HepG2 (cell line): ENCODE measurements at regions not wholly inside any gene's neighbourhood (a gene's known extent, or its start where the extent isn't known, plus 50 kb on each side); places are given as distances from the start of the nearest gene placed in this dataset.

Experiments used
- ATAC-seq: fragments of 200-7000 bp; cut with Tn5 transposase; 3 replicates; pipeline ENCODE4 v1.9.1; 2020; ENCODE audit warnings: mild to moderate bottlenecking, moderate library complexity
- BruUV-seq: library from RNA; stranded (reverse); fragments of 400-500 nt; replicated peaks from 2 replicates; lab custom pipeline; 2021; lab: Mats Ljungman, UMichigan
- CTCF ChIA-PET: fragments of 300-600 bp; formaldehyde crosslinking; extraction: SDS; loops from one replicate; lab custom pipeline; 2021; ENCODE audit warnings: low total read pairs, inconsistent platforms, low intra/inter-chr PET ratio; lab: Yijun Ruan, JAX
- POLR2A ChIA-PET: fragments of 350-600 bp; sonication (Branson Sonifier 250); formaldehyde crosslinking; loops from one replicate; lab custom pipeline; 2020; ENCODE audit warnings: antibody characterized with exemption, inconsistent platforms; lab: Yijun Ruan, JAX
- DNase-seq: peaks from one replicate; pipeline ENCODE4 v3.0.0-alpha.2; 2015; ENCODE audit warnings: low spot score
- FAIRE-seq: peaks from 3 replicates; lab custom pipeline; 2011; peaks lifted over from hg19 to GRCh38; lab: Jason Lieb, UNC
- H2AFZ ChIP-seq: one replicate; pipeline ENCODE4 v1.6.1; 2011; ENCODE audit warnings: low read length, inconsistent platforms
- H3K27ac ChIP-seq: fragments of 300-600 bp; 3 replicates; pipeline ENCODE4 v1.8.0; 2011; ENCODE audit warnings: mixed run types, mild to moderate bottlenecking, mixed read lengths, low read length, inconsistent platforms; ENCODE audit not compliant: insufficient read depth; ENCODE audit errors: extremely low read length
- H3K27me3 ChIP-seq, 2 experiments: fragments of 200-600 bp in 1 of 2; 2 replicates in 1 of 2; 3 replicates in 1 of 2; pipeline versions ENCODE4 v1.6.0 to v1.8.0; 2011; ENCODE audit warnings: low read length in 2 of 2, mild to moderate bottlenecking in 2 of 2, moderate library complexity in 2 of 2, inconsistent platforms in 1 of 2; ENCODE audit not compliant: insufficient read depth in 2 of 2, control insufficient read depth in 1 of 2
- H3K36me3 ChIP-seq, 2 experiments: fragments of 200-600 bp in 1 of 2; replicated peaks in 1 of 2; 2 replicates in 1 of 2; 3 replicates in 1 of 2; pipeline versions ENCODE4 v1.5.1 to v1.8.0; 2011; ENCODE audit warnings: low read length in 2 of 2, inconsistent platforms in 1 of 2; ENCODE audit not compliant: insufficient read depth in 2 of 2, control insufficient read depth in 1 of 2
- H3K4me1 ChIP-seq: 2 replicates; pipeline ENCODE4 v1.5.1; 2012; ENCODE audit warnings: low read length, inconsistent platforms; ENCODE audit not compliant: insufficient read depth
- H3K4me2 ChIP-seq: 2 replicates; pipeline ENCODE4 v1.6.0; 2011; ENCODE audit warnings: low read depth, low read length, inconsistent platforms
- H3K4me3 ChIP-seq, 3 experiments: fragments of 200-600 bp in 1 of 3; sonication (generic), shearing (Covaris generic) in 1 of 3; replicated peaks in 1 of 3; 2 replicates each; pipeline ENCODE4 v1.5.1; 2011 to 2016; ENCODE audit warnings: low read length in 3 of 3, inconsistent platforms in 2 of 3, low read depth in 2 of 3, mild to moderate bottlenecking in 2 of 3, control low read depth in 1 of 3, mixed read lengths in 1 of 3; ENCODE audit not compliant: insufficient read depth in 1 of 3
- H3K79me2 ChIP-seq: one replicate; pipeline ENCODE4 v1.6.1; 2011; ENCODE audit warnings: low read length, inconsistent platforms; ENCODE audit not compliant: insufficient read depth
- H3K9ac ChIP-seq: 2 replicates; pipeline ENCODE4 v1.6.0; 2011; ENCODE audit warnings: mild to moderate bottlenecking, low read depth, low read length, inconsistent platforms; ENCODE audit not compliant: insufficient read depth
- H3K9me3 ChIP-seq: 2 replicates; pipeline ENCODE4 v1.5.1; 2012; ENCODE audit warnings: mild to moderate bottlenecking, low read length
- H4K20me1 ChIP-seq: 2 replicates; pipeline ENCODE4 v1.6.0; 2011; ENCODE audit warnings: inconsistent platforms, mild to moderate bottlenecking, low read length, moderate library complexity; ENCODE audit not compliant: insufficient read depth
- ATF7-NPFF ChIP-seq: sonication (generic); formaldehyde crosslinking; IDR thresholded peaks from 2 replicates; pipeline ENCODE4 v1.8.1; 2023; ENCODE audit warnings: mild to moderate bottlenecking, low read depth, missing genetic modification reagents, moderate library complexity
- CENPX ChIP-seq: sonication (generic); formaldehyde crosslinking; IDR thresholded peaks from 2 replicates; pipeline ENCODE4 v1.9.0; 2021; ENCODE audit warnings: mild to moderate bottlenecking, missing genetic modification reagents, moderate library complexity
- DDIT3 ChIP-seq: sonication (generic); formaldehyde crosslinking; IDR thresholded peaks from 2 replicates; pipeline ENCODE4 v1.4.0; 2020; ENCODE audit warnings: mild to moderate bottlenecking, missing genetic modification reagents
- DZIP1 ChIP-seq: sonication (generic); formaldehyde crosslinking; IDR thresholded peaks from 2 replicates; pipeline ENCODE4 v1.5.0; 2020; ENCODE audit warnings: mild to moderate bottlenecking, missing genetic modification reagents
- EHMT2 ChIP-seq: fragments of 200-600 bp; sonication (generic); IDR thresholded peaks from 2 replicates; pipeline ENCODE4 v1.7.0; 2017; ENCODE audit warnings: antibody characterized with exemption, low read depth, low read length, borderline replicate concordance
- IRF2 ChIP-seq: IDR thresholded peaks from 2 replicates; pipeline ENCODE4 v1.6.1; 2018; ENCODE audit warnings: missing genetic modification reagents, missing compliant biosample characterization
- NR3C1 ChIP-seq: sonication (generic); formaldehyde crosslinking; IDR thresholded peaks from 2 replicates; pipeline ENCODE4 v1.4.0; 2020; ENCODE audit warnings: missing genetic modification reagents
- PHF8 ChIP-seq: sonication (generic); formaldehyde crosslinking; IDR thresholded peaks from 2 replicates; pipeline ENCODE4 v1.5.0; 2020; ENCODE audit warnings: missing genetic modification reagents
- RBAK ChIP-seq: sonication (generic); formaldehyde crosslinking; IDR thresholded peaks from 2 replicates; pipeline ENCODE4 v1.5.1; 2020; ENCODE audit warnings: mild to moderate bottlenecking, missing genetic modification reagents
- ZC3H13 ChIP-seq: sonication (generic); formaldehyde crosslinking; IDR thresholded peaks from 2 replicates; pipeline ENCODE4 v1.8.1; 2023; ENCODE audit warnings: mild to moderate bottlenecking, missing genetic modification reagents, moderate library complexity
- ZHX1 ChIP-seq: sonication (generic); formaldehyde crosslinking; IDR thresholded peaks from 2 replicates; pipeline ENCODE4 v1.8.1; 2022; ENCODE audit warnings: low read depth, mild to moderate bottlenecking, missing genetic modification reagents
- ZNF224 ChIP-seq: sonication (generic); formaldehyde crosslinking; IDR thresholded peaks from 2 replicates; pipeline ENCODE4 v1.5.0; 2020; ENCODE audit warnings: mild to moderate bottlenecking, missing genetic modification reagents
- ZNF597 ChIP-seq: sonication (generic); formaldehyde crosslinking; IDR thresholded peaks from 2 replicates; pipeline ENCODE4 v1.5.0; 2020; ENCODE audit warnings: missing genetic modification reagents
- WGBS: methylation state at CpG from one replicate; pipeline ENCODE4 v1.1.6; 2017; ENCODE audit warnings: low lambda C conversion rate; 5-methylcytosine and 5-hydroxymethylcytosine counted together
- in situ Hi-C: cut with HindIII; loops from 2 replicates; pipeline ENCODE4 v1.10.0; 2017; ENCODE audit warnings: low pct_unique_long_range_greater_than_20kb; ENCODE audit not compliant: extremely low pct_ligation_motif_present
- intact Hi-C: fragments of 100-400 bp; cut with micrococcal nuclease; formaldehyde crosslinking; loops from one replicate; pipeline ENCODE4 v1.10.0; 2022; ENCODE audit not compliant: unreplicated experiment

GRCh38 chr4:100696531-100696930, 178.7 kb upstream of the EMCN start:
- TF ChIP-seq RBAK (CRISPR knock-in tag) (no peak), IRF2 (CRISPR knock-in tag) (no peak), ATF7-NPFF (no peak), NR3C1 (no peak), CENPX (no peak), DDIT3 (CRISPR knock-in tag) (no peak), EHMT2 (no peak), ZNF224 (CRISPR knock-in tag) (no peak)
- Histone ChIP-seq H3K9me3 (no peaks in the 10 kb centered on the region), H3K36me3 (no peaks in the 10 kb centered on the region), H3K79me2 (no peaks in the 10 kb centered on the region), H4K20me1 (no peaks in the 10 kb centered on the region), H3K9ac (no peak overlapping the region), H3K27me3 (no peaks in the 10 kb centered on the region; a peak in 1 of 5 replicates), H3K27ac (no peak overlapping the region), H3K4me2 (no peak overlapping the region), H3K4me3 (no peak overlapping the region), H3K4me1 (no peaks in the 10 kb centered on the region), H2AFZ (no peak overlapping the region)
- WGBS = 29% methylated on average over 4 of the region's 4 CpGs
- ChIA-PET POLR2A (no interaction called here), CTCF (no interaction called here)
- FAIRE-seq (no peak), DNase-seq (no peak), ATAC-seq (no peak)
- intact Hi-C loops = no loop called here
- no TSS peak for BruUV-seq
- in situ Hi-C loops = no loop called here

GRCh38 chr4:100695871-100696270, 178.0 kb upstream of the EMCN start:
- no peaks in the 10 kb centered on the region for H3K9me3 ChIP-seq
- H4K20me1 ChIP-seq = no peaks in the 10 kb centered on the region
- H3K27me3 ChIP-seq = no peaks in the 10 kb centered on the region; a peak in 1 of 5 replicates
- no peak for FAIRE-seq
- CTCF ChIA-PET = no interaction called here
- POLR2A ChIA-PET = no interaction called here
- no peaks in the 10 kb centered on the region for H3K79me2 ChIP-seq
- DNase-seq = no peak
- WGBS = 5% methylated on average over 1 of the region's 1 CpG
- H3K4me1 ChIP-seq = no peaks in the 10 kb centered on the region
- no peak overlapping the region for H3K4me2 ChIP-seq
- H3K4me3 ChIP-seq = no peak overlapping the region
- no peak for ATAC-seq
- intact Hi-C loops (no loop called here), in situ Hi-C loops (no loop called here)
- H3K9ac ChIP-seq = no peak overlapping the region
- BruUV-seq = no TSS peak
- H3K27ac ChIP-seq = no peak overlapping the region
- H2AFZ ChIP-seq = no peak overlapping the region
- no peaks in the 10 kb centered on the region for H3K36me3 ChIP-seq
- TF ChIP-seq ZNF597 (CRISPR knock-in tag) = no peak
- TF ChIP-seq ZC3H13 = no peak
- no peak for TF ChIP-seq PHF8 (CRISPR knock-in tag)
- no peak for TF ChIP-seq ZHX1 (CRISPR knock-in tag)
- TF ChIP-seq DZIP1 (CRISPR knock-in tag) = no peak
